CD4-positive, alpha-beta T cell treated with Interleukin-21 for 1 hour (primary cell): ENCODE measurements at regions not wholly inside any gene's neighbourhood (a gene's known extent, or its start where the extent isn't known, plus 50 kb on each side); places are given as distances from the start of the nearest gene placed in this dataset.

Source experiments
- DNase-seq: peaks from one replicate; pipeline ENCODE4 v3.0.0-alpha.2; 2020

DNA sequence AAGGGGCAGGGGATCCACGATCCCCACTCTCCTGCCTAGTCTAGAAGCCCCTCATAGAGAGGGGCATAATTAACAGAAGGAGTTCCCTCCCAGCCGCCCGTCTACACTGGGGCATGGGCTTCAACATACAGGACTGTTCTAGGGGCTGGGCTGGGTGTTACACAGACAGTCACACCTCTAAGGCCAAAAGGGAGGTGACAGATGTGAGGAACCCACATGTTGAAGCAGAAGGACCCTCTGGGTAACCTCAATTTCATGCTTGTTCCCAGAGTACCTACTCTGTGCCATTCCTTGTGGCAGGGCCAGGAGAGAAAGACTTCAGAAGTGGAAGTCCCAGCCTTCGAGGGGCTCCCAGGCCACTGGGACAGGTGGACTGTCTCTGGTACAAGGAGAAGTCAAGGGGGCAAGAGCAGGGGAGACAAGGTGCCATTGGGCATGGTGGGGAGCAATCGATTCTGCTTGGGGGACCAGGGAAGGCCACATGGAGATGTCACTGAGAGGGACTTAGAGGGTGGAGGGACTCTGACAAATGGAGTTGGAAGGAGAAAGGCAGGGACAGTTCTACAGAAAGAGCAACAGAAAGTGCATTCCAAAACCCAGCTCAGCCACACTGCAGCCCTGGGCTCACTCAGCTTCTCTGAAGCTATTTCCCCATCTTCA is 71.3 kb downstream of the CPN2 start:
- no peak for DNase-seq

DNA sequence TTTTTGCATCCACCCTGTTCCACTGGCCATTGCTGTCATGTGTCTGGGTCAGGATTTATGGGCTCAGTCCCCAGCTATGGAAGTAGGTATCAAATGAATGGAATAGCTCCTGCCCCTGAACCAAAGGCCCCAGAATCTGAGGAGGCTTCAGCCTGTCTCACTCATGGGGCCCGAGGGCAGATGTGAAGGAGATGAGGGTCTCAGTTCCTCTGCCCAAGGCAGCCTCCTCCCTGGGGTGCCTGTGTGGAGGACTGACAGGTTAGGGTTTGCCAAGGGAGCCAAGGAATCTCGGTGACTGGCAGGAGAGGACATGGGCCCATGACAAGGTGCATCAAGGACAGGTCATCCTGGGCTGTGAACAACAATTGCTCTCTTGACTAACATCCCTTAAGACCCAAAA is 70.4 kb downstream of the CPN2 start:
- no peak for DNase-seq

DNA sequence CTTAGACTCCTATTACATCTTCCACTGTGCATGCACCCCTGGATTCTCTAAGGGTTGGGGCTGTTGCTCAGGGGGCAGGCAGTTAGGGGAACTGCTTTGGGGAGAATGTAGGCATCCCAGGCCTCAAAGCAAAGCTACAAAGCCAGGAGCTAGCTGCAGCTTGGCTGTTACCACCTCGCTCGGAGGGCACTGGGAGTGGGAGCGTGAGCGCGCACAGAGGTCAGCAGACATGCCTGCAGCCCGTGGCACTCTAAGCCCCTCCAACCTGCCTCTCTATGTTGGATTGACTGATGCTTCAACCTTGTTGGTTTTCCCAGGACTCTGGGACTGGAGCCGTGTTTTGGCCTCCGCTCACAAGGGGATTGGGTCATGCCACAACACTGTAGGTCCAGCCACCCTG is 69.8 kb downstream of the CPN2 start:
- DNase-seq: no peak

DNA sequence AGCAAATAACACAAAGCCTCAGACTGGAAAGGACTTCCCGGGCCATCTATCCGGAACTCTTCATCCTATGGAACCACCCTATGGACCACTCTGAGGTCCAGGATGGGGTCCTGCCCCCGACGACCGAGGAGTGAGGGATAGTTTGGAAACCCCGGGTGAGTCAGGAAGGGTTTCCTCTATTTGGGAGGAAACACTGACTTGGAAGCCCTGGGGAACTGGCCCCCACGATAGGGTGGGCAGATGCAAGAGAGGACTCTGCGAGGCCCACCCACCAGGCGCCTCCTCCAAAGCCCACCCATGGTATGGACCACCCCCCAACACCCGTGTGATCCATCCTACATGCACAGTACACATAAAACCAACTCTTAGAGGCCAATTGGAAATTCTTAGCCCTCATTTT is 69.4 kb downstream of the CPN2 start:
- no peak for DNase-seq

DNA sequence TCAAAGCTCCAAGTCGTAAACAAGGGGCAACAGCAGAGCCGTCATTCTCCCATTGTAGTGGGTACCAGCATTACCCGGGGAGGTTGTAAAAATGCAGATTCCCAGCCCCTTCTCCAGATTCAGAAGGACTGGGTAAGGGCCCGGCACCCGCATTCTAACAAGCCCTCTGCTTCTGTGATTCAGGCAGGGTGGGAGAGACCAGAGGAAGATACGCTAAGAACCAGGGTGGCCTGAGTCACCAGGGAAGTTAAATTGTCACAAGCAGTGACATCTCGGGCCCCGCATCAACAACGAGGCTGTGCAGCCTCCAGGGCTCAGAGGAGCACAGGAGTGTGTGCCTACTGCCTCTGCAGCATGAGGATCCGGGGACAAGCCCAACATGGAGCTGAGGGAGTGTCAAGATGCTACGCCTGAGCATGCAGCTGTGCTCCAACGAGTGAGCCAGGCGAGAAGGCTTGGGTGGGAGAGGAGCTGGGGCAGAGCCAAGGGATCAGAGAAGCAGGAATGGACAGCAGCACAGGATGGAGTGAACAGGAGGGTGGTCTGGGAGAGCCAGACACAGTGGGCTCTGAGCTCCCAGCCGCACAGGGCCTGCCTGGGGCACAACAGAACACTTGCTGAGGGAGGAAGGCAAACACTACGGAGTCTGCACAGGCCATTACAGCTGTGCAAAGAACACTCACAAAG is 68.5 kb downstream of the CPN2 start:
- no peak for DNase-seq

DNA sequence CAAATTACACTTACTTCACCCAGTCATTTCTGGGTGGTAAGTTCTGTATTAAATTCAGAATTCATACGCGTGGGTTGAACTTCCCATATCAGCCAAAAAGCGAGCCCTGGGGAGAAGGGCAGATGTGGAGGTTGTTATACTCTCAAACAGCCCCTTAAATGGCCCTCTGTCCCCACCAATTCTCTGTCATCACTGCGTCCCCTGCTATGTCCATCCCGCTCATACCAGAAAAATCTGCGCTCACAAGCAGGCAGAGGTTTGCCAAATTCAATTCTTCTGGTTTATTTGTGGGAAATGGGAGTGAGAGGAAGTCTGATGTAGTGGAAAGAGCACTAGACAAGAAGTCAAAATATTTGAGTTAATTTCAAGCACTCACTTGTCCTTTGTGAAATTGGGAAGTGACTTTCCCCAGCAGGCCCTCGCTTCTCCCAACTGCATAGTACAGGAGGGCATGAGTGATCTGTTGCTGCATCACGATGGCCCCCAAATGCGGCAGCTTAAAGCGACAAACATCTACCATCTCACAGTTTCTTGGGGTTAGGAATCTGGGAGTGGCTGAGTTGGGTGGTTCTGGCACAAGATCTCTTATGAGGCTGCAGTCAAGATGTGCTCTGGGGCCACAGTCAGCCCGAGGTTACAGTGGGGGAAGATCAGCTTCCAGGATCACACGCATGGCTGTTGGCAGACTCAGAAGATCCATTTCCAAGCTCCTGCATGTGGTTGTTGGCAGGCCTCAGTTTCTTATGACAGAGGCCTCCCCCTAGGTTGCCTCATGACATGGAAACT is 67.7 kb downstream of the CPN2 start:
- no peak for DNase-seq

DNA sequence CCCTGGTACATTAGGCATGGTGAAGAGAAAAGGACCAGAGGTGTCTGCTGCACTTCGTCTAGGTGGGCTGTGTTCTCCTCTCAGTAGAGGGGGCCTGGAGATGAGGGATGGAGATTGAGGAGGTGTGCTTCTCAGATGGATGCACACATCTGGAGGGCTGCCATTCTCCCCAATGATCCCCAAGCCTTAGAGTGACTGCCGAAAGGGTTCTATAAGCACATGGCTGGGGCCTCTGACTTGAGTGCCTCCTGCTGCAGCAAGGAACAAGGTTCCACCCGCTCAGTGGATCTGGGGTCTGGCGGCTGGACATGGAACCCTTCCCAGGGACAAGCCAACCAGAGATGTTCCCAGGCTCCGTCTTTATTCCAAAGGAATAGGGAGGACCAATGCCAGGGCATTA is 66.8 kb downstream of the CPN2 start:
- DNase-seq: no peak

DNA sequence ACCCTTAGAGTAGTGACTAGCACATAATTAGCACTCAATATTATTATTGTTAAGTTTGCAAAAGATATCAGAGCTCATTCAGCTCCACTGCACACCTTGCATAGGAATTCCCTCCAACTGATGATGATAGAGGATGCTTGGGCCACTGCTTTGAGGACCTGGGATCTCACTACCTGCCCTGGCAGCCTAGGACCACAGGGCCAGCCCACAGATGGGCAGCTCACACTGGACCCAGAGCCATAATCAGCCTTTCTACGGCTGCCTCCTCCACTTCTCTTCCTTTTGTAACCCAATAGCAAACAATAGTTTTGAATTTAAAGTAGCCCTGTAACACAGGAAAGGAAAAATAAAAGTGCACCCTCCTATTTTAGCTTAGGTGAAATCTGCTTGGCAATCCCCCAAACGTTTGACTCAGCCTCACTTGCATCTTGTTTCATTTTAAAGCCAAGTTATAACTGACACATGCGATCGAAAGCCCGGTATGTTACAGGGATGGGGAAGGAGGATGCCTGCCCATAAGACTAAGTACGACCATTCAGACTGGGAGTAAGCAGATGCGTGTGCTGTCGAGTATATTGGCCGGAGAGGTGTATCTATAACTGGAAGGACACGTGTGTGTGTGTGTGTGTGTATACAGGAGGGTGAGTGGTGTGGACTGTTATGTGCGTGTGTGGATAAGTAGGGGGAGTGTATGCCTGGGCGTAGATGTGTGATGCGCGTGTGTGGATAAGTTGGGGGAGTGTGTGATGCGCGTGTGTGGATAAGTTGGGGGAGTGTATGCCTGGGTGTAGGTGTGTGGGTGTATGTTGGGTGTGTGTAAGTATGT is 65.9 kb downstream of the CPN2 start:
- no peak for DNase-seq

DNA sequence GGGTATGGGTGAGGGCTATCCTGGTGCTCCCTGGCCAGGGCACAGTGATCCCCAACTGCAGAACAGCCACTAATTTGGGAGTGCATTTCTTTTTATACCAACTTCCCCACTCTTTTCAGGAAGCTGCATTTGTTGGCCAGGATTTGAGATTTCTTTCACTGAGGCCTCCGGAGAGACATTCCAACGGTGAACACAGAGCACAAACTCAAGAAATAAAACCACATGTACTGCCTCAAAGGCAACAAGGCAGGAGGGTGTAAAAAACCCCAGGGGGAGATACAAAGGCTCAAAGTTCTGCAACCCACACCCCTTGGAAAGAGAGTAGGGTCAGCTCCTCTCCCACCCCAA is 65.3 kb downstream of the CPN2 start:
- no peak for DNase-seq

DNA sequence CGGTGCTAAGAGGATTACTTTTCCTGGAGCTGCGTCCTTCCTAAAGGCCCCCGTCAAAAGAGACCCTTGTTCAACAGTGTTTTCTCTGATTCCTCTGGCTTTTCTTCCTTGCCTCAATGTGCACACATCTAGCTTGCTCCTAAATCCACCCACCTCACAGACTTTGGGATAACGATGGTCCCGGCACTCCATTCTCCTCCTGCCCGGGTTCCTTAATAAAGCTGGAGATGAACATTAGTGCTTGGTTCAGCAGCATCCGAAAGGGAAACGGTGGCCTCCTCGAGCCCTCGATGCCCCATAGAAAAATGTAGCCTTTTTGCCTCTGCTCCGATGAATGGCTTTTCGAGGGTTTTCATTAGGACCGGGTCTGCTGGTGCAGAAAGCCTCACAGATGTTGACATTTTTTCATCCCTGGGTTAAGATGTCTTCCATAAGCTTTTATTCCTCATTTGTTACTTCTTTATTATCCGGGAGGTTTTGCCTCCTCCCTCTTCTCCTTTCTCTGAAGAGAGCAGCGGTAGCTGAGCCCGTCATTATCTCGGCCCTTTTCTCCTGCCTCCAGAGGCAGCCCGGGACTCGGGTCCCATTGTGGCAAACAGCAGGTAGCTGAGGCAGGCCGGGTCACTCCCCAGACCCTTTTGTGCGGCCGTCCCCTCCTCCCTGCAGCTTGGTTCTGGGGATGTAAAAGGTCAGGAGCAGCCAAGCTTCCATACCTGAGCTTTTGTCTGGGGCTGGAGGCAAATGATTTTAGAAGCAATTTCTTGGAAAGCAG is 64.6 kb downstream of the CPN2 start:
- no peak for DNase-seq

DNA sequence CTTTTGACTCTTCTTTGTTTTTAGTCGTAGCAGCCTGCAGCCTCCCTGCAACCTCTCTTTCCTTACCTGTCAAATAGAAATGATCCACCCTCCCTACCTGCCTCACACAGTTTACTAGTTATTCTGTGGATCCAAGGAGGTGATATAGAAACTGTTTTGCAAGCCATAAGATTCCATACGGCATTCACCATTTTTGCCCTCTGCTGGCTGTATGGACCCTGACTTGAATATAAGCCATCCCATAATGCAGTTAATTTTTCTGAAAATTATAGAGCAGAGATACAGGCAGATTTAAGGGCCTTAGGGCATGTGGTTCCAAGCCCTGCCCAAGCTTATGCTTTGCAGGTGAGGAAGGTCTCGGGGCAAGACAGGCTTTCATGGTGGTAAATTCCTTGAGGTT is 63.8 kb downstream of the CPN2 start:
- DNase-seq: no peak

DNA sequence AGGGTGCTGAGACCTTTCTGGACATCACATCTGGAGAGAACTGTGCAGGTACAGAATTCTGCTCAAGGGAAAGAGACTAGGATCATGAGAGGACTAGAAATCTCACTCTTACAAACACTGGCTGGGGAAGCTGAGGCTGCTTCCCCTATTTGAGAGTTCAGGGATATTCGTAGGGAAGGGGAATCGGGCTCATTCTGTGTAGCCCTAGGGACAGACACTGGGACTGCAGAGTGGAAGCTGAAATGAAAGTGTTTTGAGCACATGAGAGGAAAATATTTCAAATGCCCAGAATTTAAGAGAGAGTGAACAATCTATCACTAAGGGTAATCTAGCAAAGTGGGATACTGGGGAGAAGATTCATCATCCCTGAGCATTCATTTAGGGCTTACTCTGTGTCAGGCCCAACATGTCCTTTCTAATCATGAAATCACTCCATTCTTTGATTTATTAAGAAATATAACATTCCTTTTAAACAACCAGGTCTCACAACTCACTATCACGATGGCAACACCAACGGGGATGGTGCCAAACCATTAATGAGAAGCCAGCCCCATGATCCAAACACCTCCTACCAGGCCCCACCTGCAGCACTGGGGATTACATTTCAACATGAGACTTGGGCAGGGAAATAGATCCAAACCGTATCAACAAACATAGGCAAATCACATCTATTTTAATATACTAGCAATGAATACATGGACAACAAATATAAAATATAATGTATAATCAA is 63.0 kb downstream of the CPN2 start:
- DNase-seq: no peak
